ENCODE measurements at regions not wholly inside any gene's neighbourhood (a gene's known extent, or its start where the extent isn't known, plus 50 kb on each side); places are given as distances from the start of the nearest gene placed in this dataset.

DNA sequence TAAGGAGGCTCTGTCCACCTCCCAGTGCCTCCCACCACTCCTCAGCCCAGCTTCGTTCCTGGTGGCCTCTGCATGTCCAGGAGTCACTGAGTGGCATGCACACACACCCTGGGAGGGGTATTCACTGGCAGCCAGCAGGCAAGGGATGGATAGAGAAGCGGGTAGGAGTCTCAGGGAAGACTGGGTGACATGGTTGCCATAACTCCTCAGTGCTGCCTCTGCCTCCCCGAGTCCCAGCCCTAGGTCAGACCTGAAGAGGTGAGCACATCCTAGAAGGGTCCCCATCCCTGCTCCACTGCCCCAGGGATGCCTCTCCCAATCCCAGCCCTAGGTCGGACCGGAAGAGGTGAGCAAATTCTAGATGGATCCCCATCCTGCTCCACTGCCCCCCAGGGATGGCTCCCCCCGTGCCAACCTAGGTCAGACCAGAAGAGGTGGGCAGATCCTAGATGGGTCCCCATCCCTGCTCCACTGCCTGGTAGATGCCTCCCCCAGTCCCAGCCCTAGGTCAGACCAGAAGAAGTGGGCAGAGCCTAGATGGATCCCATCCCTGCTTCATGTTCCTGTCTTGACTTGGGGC is 197.0 kb downstream of the IRF8 start:
- no peak for TF ChIP-seq EZH2 (IDR thresholded peaks at IDR 0.05; ENCODE audit: low read length)
- TF ChIP-seq, protein P1, sequence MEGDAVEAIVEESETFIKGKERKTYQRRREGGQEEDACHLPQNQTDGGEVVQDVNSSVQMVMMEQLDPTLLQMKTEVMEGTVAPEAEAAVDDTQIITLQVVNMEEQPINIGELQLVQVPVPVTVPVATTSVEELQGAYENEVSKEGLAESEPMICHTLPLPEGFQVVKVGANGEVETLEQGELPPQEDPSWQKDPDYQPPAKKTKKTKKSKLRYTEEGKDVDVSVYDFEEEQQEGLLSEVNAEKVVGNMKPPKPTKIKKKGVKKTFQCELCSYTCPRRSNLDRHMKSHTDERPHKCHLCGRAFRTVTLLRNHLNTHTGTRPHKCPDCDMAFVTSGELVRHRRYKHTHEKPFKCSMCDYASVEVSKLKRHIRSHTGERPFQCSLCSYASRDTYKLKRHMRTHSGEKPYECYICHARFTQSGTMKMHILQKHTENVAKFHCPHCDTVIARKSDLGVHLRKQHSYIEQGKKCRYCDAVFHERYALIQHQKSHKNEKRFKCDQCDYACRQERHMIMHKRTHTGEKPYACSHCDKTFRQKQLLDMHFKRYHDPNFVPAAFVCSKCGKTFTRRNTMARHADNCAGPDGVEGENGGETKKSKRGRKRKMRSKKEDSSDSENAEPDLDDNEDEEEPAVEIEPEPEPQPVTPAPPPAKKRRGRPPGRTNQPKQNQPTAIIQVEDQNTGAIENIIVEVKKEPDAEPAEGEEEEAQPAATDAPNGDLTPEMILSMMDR (optimal IDR thresholded peaks at IDR 0.05 in 1 of 3, IDR thresholded peaks at IDR 0.05 in 1 of 3, conservative IDR thresholded peaks at IDR 0.05 in 1 of 3; ENCODE audit: extremely low read depth in 1 of 3, insufficient read depth in 2 of 3, low read length in 3 of 3) = no peak

Data from keratinocyte (primary cell).